NCI-H226 (cell line): ENCODE measurements at regions not wholly inside any gene's neighbourhood (a gene's known extent, or its start where the extent isn't known, plus 50 kb on each side); places are given as distances from the start of the nearest gene placed in this dataset.
A peak's percentile ranks its signal among the peaks of the same experiment; 100 is the strongest.

Experiments used
- DNase-seq: peaks from one replicate; pipeline ENCODE4 v3.0.0-alpha.2; 2015

GRCh38 chr11:33615751-33616150 lies 84.9 kb downstream of the C11orf91 start:
- DNase-seq, result no peak

- DNase-seq, result no peak
These were observed 87.2 kb downstream of the C11orf91 start for GRCh38 chr11:33613404-33613803.

- no peak for DNase-seq
These were observed 89.7 kb downstream of the C11orf91 start for GRCh38 chr11:33610903-33611302.

- DNase-seq, result no peak
These were observed 92.2 kb downstream of the C11orf91 start for GRCh38 chr11:33608386-33608785.

GRCh38 chr11:33606762-33607161 lies 93.9 kb downstream of the C11orf91 start:
- DNase-seq, result no peak

- DNase-seq, result no peak
These were observed 94.9 kb downstream of the C11orf91 start for GRCh38 chr11:33605703-33606102.

GRCh38 chr11:33598426-33599069 lies 102.1 kb downstream of the C11orf91 start:
- no peak for DNase-seq

- no peak for DNase-seq
These were observed 106.4 kb downstream of the C11orf91 start for GRCh38 chr11:33594188-33594587.

GRCh38 chr11:33590441-33590840 lies 110.2 kb downstream of the C11orf91 start:
- no peak for DNase-seq

GRCh38 chr11:33588056-33588455 lies 112.6 kb downstream of the C11orf91 start:
- no peak for DNase-seq

GRCh38 chr11:33585586-33586209 lies 114.9 kb downstream of the C11orf91 start:
- no peak for DNase-seq

- DNase-seq, result no peak
These were observed 117.8 kb downstream of the C11orf91 start for GRCh38 chr11:33582636-33583325.

- no peak for DNase-seq
These were observed 121.5 kb downstream of the C11orf91 start for GRCh38 chr11:33579101-33579500.

GRCh38 chr11:33577204-33577603 lies 123.4 kb downstream of the C11orf91 start:
- DNase-seq, result no peak

GRCh38 chr11:33575311-33575710 lies 125.3 kb downstream of the C11orf91 start:
- no peak for DNase-seq

GRCh38 chr11:33574331-33574730 lies 126.3 kb downstream of the C11orf91 start:
- no peak for DNase-seq

GRCh38 chr11:33569333-33569732 lies 131.3 kb downstream of the C11orf91 start:
- DNase-seq, result no peak

- DNase-seq, result no peak
These were observed 133.6 kb downstream of the C11orf91 start for GRCh38 chr11:33567004-33567403.

GRCh38 chr11:33564856-33565453 lies 135.7 kb downstream of the C11orf91 start:
- no peak for DNase-seq

- no peak for DNase-seq
These were observed 139.9 kb downstream of the C11orf91 start for GRCh38 chr11:33560729-33561128.

GRCh38 chr11:33559567-33559966 lies 141.1 kb downstream of the C11orf91 start:
- no peak for DNase-seq

GRCh38 chr11:33558097-33558496 lies 142.5 kb downstream of the C11orf91 start:
- no peak for DNase-seq

- peak; percentile 80 for DNase-seq
These were observed 143.4 kb downstream of the C11orf91 start for GRCh38 chr11:33557201-33557600.

- no peak for DNase-seq
These were observed 146.4 kb downstream of the C11orf91 start for GRCh38 chr11:33554219-33554618.
